NCI-H1930 (cell line): ENCODE measurements at regions not wholly inside any gene's neighbourhood (a gene's known extent, or its start where the extent isn't known, plus 50 kb on each side); places are given as distances from the start of the nearest gene placed in this dataset.
A peak's percentile ranks its signal among the peaks of the same experiment; 100 is the strongest.
"Not testable (repeated sequence)": the region's sequence is repeated elsewhere in the genome, so short reads cannot be mapped to it uniquely, and the experiment has no call there.

Source experiments
- DNase-seq, 2 experiments: peaks; one replicate each; lab custom pipeline; 2025; lab: John Stamatoyannopoulos, UW

DNA sequence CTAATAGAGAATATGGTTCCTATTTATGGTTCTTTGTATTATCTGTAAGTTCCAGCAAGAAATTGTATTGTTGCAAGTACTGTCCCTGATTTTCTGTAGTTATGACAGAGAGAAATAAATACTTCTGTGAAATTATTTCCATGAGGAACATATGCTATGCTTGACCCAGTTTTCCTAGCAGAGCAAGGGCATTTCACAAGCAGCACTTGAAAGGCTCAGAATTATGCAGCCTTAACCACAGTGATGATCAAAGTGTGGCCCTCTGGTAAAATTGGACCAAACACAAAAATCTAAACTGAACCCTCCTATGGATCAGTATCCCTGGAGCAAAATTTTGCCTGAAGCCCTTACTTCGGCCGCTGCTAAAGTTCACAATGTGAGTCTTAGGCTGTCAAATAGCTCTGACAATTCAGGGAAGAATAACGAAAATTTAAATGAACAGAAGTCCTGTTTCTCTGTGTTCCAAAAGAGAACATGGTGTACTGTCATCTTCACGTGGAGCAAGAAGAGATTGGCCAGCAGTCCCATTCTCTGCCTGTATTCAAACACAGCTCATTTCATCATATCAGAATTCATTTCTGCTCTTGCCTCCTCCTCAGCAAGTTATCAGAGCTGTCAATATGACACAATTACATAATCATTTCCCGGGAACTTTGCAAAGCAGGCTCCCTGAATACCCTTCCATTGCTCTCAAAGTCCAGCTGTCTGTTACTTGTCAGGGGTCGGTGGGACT lies 471.9 kb downstream of the RPS29 start:
- no peak for DNase-seq

DNA sequence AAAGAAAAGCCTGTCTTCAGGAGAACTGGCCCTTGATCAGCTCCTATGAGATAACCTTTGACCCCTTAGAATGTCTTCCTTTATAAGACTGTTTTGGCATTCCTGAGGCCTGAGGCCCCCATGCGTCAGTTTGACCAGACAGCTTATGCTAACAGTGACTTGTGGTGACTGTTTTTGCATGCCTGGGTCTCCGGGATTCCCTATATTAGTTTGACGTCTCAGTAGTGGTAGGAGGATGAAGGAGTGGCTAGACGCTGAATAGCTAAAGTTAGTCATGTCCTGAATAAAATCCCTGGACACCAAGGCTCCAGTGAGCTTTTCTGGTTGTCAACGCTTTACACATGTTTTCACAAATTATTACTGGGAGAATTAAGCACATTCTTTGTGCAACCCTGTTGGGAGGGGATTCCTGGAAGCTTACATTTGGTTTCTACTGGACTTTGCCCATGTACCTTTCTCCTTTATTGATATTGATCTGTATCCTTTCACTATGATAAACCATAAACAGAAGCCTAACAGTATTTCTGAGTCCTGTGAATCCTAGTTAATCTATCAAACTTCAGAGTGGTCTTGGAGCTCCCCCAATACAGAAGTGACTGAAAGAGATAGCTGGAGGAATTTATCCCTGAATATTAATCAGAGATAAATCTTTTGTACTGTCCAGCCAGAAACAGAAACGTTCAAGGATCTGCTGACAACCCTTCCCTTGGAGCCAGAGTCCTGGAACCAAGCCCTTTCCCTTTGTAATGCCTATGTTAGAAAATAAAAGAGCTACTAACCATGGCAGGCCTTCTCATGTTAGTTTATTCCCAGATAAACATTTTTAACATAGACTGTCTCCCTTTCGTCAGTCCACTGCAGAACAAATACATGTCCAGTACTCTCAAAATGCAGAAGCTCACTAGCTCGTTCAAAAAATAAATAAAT lies 479.2 kb downstream of the RPS29 start:
- no peak for DNase-seq

DNA sequence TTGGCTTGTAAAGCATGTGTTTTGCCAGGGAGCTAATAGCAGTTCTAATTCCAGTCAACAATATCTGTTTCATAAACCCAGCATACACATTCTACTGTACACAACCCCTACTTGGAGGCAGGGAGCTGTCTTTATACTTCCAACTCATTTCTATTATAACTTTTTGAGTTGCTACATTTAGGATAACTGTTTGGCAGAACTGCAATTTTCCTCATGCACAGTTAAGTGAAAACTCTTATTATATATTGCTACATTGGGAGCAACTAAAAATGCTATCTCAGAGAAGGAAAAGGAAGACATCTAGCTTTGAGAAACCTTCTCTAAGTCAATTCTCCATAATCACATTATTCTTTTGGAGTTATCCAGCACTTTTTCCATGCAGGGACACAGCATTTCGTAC lies 480.2 kb downstream of the RPS29 start:
- DNase-seq: no peak

DNA sequence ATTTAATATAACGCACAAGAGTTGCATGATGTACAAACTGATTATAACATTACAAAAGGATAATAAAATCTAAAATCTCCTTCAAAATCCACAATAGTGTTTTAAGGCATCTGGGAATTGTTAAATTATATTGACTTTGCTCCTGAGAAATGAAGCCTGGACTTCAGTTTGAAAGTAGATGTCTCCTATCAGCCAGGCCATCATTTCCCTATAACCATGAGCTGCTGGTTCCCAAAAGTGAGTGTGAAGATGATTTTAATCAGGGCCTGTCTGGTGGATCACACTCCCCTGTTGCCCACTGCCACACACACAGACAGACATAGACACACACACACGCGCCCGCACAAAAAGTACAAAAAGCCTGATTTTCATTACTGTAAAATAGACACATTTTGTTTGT lies 480.7 kb downstream of the RPS29 start:
- no peak for DNase-seq

DNA sequence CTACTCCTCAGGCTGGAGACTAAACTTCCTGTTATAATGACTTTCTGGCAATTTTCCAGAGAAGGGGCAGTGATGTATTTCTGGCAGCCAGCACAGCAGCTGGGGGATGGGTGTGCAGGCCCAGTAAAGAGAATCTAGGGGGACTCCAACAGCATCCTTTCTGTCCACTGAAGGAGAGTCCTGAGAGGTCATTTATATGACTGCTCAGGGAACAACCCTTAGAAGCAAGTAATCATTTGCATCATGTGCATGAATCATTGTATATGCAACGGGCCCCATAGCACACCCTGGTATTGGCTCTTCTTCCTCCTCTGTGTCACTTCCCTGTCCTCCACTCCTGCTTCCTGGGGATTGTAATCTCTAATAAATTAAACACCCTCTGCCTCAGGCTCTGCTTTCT lies 493.8 kb downstream of the RPS29 start:
- DNase-seq: no peak

DNA sequence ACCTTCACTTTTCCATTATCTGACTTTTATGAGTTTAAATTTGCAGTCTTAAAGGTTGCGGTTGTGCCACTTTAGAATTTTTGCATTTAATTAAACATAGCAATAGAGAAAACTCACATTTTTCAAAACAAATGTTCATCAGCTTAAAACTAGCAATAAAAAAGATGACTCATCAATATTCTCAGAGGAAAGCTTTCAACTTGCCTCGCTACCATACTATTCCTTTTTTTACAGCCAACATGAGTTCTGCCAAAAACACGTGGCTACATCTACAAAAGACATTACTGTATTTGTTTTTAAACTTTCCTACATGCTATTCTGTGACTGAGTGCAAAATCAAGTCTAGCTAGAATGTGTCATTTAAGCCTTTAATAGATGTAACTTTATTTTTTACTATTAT lies 497.1 kb downstream of the RPS29 start:
- DNase-seq: no peak

DNA sequence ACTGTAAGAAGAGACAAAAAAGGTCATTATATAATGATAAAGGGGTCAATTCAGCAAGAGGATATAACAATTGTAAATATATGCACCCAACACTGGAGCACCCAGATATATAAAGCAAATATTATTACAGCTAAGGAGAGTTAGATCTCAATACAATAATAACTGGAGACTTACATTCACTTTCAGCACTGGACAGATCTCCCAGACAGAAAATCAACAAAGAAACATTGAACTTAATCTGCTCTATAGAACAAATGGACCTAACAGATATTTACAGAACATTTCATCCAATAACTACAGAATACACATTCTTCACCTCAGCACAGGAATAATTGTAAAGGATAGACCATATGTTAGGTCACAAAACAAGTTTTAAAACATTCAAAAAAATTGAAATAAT lies 512.9 kb downstream of the RPS29 start:
- not testable (repeated sequence) for DNase-seq

DNA sequence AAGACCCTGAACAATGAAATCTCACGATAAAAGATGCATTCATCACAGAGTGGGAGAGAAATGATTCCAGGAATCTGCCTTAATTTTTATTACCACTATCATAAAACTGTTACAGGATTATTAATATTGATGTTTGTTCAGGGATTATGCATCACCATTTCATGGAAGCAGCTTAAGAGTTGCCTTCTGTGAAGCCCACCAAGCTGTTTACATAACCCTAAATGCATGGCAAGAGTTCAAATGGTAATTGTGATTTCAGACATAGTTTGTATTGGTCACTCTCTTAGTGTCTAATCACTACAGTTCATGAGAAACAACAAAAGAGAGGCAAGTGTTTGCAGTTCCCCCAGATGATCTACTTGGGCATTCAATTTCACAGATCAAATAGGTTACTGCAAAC lies 527.7 kb downstream of the RPS29 start:
- DNase-seq: no peak

DNA sequence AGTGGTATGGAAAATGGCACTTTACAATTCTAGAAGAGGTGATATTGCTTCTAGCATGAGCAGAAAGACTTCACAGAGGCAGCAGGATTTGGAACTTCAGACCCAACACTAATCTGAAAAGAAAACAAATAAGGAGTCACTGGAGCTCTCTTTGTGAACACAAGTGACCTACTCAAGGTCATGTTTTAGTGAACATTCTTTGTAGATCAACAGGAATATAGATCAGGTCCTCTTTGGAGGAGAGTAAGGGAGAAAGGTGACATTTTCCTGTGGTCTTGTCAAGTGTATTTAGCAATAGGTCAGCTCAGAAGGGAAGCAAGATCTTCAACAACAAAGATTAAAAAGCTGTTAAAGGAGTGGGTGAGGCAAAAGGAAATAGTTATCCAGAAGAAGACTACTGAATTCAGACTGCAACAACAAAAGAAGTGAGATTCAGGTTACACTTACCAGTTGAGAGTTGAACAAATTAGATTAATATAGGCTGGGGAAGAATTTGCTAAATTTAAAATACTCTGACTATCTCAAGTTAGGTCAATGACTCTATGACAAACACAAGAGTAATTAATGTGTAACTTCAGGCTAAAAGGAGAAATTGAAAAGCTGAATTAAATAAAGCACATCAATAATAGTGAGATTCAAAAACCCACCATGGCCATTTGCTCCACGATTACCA lies 528.2 kb downstream of the RPS29 start:
- no peak for DNase-seq

DNA sequence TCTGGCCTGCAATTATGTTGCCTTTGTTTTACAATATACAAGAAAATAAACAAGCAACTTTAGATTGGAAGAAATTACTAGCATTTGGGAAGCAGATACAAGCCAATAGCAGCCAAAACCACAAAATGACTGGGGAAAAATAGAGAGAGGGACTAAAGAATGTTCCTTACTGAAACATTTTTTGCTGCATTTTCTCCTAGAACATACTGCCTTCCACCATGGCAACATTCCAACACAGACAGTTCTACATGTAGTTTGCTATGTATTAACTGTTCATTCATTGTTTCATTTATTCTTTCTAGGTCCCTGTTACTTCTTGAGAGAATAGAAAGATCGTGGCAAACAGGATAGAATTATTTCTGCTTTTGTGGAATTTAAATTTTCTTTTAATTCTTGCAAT lies 530.2 kb downstream of the RPS29 start:
- no peak for DNase-seq

DNA sequence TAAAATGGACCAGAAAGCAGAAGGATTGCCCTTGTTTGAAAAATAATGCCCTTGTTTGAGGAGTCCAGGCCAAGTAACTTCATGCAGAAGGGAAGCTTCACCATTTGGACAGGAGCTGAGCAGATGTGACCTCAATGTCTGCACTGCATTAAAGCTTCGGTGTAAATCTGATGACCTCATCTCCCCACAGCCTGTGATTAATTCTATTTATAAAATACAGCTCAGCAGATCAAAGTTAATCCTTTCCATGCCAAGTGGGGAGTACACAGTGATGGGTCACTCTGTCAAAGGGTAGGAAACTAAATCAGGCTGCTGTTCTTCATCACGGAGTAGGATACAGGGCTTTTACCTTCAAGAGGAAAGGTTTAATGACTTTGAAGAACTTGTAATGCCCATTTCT lies 533.7 kb downstream of the RPS29 start:
- DNase-seq: no peak

DNA sequence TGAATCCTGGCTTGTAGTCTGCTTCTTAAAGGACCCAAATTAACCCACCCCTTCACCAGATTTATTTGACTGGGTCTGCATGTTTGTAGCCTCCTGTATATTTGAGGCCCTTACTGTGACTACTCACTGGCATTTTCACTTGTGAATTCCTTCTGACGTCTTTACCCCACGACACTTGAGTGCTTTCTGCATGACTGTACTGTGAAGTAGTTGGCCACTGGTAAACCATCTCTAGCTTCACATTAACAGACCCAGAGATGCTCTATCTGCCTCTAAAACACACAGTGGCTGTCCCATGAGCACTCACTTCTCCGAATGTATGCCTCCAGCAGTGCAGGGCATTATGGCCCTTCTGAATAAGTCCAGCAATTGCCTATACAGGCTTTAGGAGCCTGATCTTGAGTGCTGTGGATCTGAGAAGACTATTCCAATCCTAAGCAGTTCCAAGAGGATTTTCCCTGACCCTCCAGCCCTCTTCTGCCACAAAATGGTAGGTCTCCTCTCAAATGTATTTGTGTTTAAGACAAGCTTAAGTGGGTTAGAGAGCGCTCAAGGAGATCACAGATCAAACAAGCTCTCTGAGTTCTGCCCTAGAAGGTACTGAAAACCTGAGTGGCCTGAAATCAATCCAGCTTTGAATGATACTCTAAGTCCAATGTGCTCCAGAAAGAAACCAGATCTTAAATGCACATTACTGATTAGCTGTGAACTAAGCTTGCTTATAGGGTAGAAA lies 534.7 kb downstream of the RPS29 start:
- no peak for DNase-seq

DNA sequence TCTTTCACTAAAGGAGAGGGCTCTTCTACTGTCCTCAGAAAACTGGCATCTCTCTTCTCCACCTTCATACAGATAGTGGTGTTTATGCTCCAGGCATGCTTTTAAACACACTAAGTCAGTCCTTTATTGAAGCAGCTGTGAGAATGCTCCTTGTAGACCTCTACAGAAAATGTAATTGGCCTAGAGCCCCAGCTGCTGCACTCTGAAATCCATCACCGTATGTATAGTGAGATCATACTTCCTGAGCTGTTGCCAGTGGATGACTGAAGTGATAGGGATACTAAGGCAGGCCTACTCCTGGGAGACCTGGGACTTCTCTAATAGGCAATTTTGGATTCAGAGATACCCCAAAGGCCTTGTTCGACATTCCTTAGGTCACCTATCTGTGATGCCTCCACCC lies 535.4 kb downstream of the RPS29 start:
- DNase-seq: no peak

DNA sequence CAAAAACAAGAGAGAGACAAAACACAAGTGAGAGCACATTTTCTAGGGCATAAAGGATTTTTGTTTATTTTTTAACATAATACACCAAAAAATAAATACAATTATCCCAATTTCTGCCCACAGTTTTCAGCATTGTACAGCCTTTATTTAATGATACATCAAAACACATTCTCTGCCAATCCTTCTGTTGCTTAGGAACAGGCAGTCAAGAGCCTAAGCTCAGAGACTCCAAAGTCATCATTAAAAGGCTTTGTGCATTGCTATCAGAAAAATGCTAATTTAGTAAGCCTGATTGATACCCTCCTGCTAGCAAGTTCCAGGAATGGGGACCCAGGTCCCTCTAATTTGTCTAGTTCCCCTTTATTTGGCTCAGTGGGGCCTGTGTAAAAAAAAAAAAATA lies 536.5 kb downstream of the RPS29 start:
- peak; percentile 55 to 68 for DNase-seq

DNA sequence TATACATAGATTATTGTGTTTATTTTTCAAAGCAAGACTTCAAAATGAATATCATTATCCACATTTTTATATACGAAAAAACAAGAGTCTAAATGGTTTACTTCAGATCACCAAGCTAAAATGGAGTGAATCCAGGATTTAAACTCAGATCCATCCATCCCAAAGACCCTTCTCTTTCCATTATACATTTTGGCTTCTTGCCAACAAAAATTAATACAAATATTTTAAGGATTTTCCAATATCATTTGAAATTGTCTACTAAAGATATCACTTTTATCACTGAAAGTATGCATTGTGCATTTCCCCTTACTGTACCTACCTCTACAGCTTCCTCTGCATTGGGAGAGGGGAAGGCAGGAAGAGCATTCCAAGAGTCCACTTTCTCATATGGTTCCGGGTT lies 541.2 kb downstream of the RPS29 start:
- no peak for DNase-seq

DNA sequence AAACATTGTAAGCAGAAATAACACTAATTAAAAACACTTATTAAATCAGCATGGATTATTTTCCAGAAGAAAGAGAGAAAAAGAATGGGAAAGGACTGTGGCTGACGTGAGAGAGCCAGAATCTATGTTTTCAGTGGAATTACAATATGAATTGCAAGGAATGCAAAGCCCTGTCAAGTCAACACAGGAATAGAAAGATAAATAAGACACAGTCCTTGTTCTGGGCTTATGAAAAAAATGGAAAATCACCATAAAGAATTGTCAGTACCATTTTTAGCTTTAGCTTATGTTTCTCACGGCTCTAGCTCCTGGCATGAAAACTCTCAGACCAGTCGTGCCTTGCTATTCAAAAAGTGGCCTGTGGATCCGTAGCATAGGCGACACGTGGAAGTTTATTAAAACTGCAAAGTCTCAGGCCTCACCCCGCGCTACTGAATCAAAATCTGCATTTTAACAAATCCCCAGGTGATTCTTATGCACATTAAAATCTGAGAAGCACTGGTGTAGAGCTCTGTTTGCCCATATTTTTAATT lies 549.1 kb downstream of the RPS29 start:
- DNase-seq: no peak

DNA sequence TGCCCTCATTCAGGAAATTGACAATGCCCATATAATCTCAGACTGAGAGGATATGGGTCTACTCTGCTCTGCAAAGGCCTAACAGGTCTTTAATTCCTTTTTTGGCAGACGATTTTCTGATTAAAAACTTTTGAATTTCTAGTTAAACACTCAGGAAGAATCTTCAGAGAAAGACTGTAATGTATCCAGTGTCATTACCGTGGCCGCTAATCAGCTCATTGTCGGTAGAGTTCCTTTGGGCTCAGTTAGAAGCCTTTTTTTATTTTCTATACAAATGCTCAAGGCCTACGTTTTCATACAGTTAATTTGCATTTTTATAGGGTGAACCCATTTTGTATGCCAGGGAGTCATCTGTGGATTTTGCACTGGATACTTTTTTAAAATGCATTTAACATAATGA lies 549.9 kb downstream of the RPS29 start:
- no peak for DNase-seq

DNA sequence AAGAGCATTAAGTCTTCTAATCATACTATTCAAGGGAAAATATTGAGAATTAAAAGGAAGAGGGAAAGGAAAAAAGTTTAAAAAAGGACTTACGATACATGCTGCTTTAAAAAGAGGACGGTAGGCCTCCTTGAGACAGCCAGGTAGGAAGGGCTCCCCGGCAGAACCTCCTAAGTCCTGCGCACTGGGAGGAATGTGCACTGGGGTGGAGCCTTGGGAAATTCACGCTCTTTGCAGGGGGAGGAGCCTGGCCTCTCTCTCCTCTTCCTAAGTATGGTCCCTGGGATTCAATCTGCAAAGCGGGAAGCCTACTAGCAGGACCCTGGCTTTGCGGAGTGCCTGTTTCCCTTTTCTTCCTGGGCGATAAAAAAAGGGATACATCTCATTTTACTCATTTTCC lies 553.0 kb downstream of the RPS29 start:
- DNase-seq: no peak

DNA sequence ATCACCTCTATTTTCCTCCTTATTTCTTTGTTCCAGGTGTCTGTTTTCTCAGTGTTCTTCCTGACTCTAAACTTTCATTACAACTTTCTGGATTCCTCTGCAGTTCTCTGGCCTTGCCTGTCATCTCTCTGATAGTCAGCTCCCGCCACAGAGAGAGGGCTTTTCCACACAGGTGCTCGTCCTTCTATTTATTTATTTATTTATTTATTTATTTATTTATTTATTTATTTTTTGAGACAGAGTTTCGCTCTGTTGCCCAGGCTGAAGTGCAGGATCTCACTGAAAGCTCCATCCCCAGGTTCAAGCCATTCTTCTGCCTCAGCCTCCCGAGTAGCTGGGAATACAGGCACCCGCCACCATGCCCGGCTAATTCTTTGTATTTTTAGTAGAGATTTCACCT lies 554.5 kb downstream of the RPS29 start:
- DNase-seq: not testable (repeated sequence)

DNA sequence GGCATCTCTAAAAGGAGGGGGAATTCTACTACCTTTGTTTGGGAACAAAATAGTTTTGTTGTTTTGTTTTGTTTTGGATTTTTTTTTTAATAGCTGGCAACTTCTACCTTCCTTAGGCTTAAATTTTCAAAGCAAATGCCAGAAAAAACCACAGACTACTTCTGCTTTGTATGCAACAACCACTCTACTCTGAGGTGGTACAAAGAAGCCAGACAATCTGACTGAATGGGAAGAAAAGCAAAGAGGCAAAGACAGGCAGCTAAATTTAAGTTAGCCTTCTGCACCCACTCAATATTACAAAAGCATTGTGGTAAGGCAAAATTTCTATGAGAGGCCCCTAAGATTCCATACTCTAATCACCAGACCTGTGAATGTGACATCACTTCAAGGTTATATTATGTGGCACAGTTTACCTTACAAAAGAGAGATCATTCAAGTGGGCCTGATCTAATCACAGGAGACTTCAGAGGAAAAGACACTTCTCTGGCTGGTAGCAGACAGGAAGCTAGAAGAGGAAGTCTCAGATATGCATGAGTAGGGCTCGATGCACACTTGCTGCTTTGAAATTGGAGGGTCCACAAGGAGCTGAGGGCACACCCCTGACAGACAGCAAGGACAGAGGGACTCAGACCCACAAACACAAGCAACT lies 566.6 kb downstream of the RPS29 start:
- no peak for DNase-seq

DNA sequence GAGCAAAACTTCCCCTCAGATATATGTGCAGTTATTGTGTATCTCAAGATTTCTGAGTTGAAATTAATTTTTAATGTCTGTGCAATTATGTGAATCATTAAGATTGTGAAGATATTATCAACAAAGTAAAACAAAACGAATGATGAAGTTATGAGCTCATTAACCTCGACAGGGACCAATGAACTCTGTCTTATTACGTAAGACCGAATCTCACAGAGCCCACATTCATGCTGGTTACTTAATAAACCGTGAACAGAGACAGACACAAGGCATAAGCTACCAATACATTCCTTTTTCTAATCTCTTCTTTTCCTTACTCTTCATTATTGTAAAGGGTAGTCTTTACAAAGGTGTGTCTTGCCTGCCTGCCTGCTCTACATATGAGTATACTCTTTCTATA lies 568.7 kb downstream of the RPS29 start:
- no peak for DNase-seq
